ENCODE measurements at regions not wholly inside any gene's neighbourhood (a gene's known extent, or its start where the extent isn't known, plus 50 kb on each side); places are given as distances from the start of the nearest gene placed in this dataset.

- no peaks in the 10 kb centered on the region for H3K79me1 ChIP-seq (ENCODE audit: low read depth, low read length)
- H3K4me1 ChIP-seq (replicated peaks in 1 of 4; ENCODE audit: control insufficient read depth in 3 of 4, insufficient read depth in 4 of 4, low read length in 3 of 4), result no peaks in the 10 kb centered on the region
- no peak for FAIRE-seq
- H2BK15ac ChIP-seq (ENCODE audit: low read length), result no peak overlapping the region
- H4K5ac ChIP-seq (ENCODE audit: insufficient read length, low read depth, low read length), result no peak overlapping the region
- no peak overlapping the region for H3K14ac ChIP-seq (ENCODE audit: insufficient read length)
- H3K9ac ChIP-seq (replicated peaks in 1 of 4; ENCODE audit: extremely low read depth in 1 of 4, low read depth in 3 of 4, low read length in 3 of 4), result no peak overlapping the region
- no peak overlapping the region for H4K8ac ChIP-seq (ENCODE audit: extremely low read depth, insufficient read depth, low read length)
- H3K27ac ChIP-seq (ENCODE audit: low read depth, low read length), result no peak overlapping the region
- no peak overlapping the region for H3K23ac ChIP-seq (ENCODE audit: insufficient read length)
- no peak overlapping the region for H2BK5ac ChIP-seq (ENCODE audit: low read depth, low read length)
- H2BK120ac ChIP-seq (replicated peaks; ENCODE audit: low read depth, low read length), result no peak overlapping the region
- no peak overlapping the region for H2AFZ ChIP-seq (ENCODE audit: low read length)
- H3K9me3 ChIP-seq (ENCODE audit: insufficient read depth in 2 of 2, low read depth in 1 of 2, low read length in 1 of 2), result no peaks in the 10 kb centered on the region
- no peak overlapping the region for H2BK20ac ChIP-seq (ENCODE audit: low read length)
- H3K4ac ChIP-seq (replicated peaks; ENCODE audit: insufficient read length, low read depth, low read length), result no peak overlapping the region
- no peak overlapping the region for H2AK5ac ChIP-seq (ENCODE audit: low read depth, low read length)
- H3K18ac ChIP-seq (ENCODE audit: extremely low read depth, low read length), result no peak overlapping the region
- no peaks in the 10 kb centered on the region for H4K20me1 ChIP-seq (replicated peaks in 1 of 2; ENCODE audit: control insufficient read depth in 1 of 2, insufficient read depth in 2 of 2, low read length in 2 of 2)
- CTCF ChIA-PET (ENCODE audit: partially characterized antibody), result interaction anchor here (1.0 kb wide), 1 partner anchor 15 kb away, joined by 3 read pairs; no protein-coding TSS in a partner anchor
- POLR2A ChIA-PET (ENCODE audit: partially characterized antibody), result no interaction called here
- no peaks in the 10 kb centered on the region for H3K27me3 ChIP-seq (replicated peaks in 1 of 4; ENCODE audit: control insufficient read depth in 3 of 4, extremely low read depth in 1 of 4, insufficient read depth in 3 of 4, low read length in 3 of 4)
- H3K36me3 ChIP-seq (ENCODE audit: control insufficient read depth in 2 of 4, insufficient read depth in 4 of 4, low read length in 3 of 4), result no peaks in the 10 kb centered on the region
- no peak overlapping the region for H3K56ac ChIP-seq (replicated peaks; ENCODE audit: insufficient read length, low read depth, low read length)
- no peaks in the 10 kb centered on the region for H3K23me2 ChIP-seq (ENCODE audit: low read depth, low read length)
- no peak overlapping the region for H2BK12ac ChIP-seq (ENCODE audit: low read depth, low read length)
- no peak for DNase-seq (ENCODE audit: low read depth in 1 of 2, low spot score in 2 of 2)
- no peaks in the 10 kb centered on the region for H3K79me2 ChIP-seq (ENCODE audit: control insufficient read depth in 1 of 2, insufficient read depth in 2 of 2, low read length in 2 of 2)
- H3K4me3 ChIP-seq (ENCODE audit: extremely low read depth in 1 of 4, insufficient read depth in 2 of 4, low read depth in 3 of 4, low read length in 4 of 4), result no peak overlapping the region
- no peak overlapping the region for H4K91ac ChIP-seq (replicated peaks; ENCODE audit: insufficient read length, low read length)
- WGBS, 2 experiments (ENCODE audit: extremely low coverage in 1 of 2, insufficient coverage in 1 of 2, insufficient read length in 1 of 2, insufficient replicate concordance in 2 of 2, low coverage in 1 of 2, low lambda C conversion rate in 2 of 2, missing lambda C conversion rate in 1 of 2), result 85% methylated on average over 3 of the region's 3 CpGs; no CpG with 5 or more reads in 1 of the 2 experiments
- H3K4me2 ChIP-seq (ENCODE audit: insufficient read depth in 1 of 2, low read depth in 2 of 2, low read length in 2 of 2), result no peak overlapping the region
- no peak for TF ChIP-seq SP2 (IDR thresholded peaks at IDR 0.05; ENCODE audit: low read length)
- no peak for TF ChIP-seq POLR2AphosphoS5 (IDR thresholded peaks at IDR 0.05; ENCODE audit: low read depth, low read length)
- no peak for TF ChIP-seq CBX5 (IDR thresholded peaks at IDR 0.05; ENCODE audit: low read depth, low read length)
- no peak for TF ChIP-seq HDAC6 (IDR thresholded peaks at IDR 0.05; ENCODE audit: low read depth, low read length)
- TF ChIP-seq TAF7 (optimal IDR thresholded peaks at IDR 0.05; ENCODE audit: borderline replicate concordance, low read depth, low read length), result no peak
- no peak for TF ChIP-seq KDM5A (IDR thresholded peaks at IDR 0.05; ENCODE audit: low read length)
- TF ChIP-seq TAF1 (IDR thresholded peaks at IDR 0.05; ENCODE audit: low read depth, low read length), result no peak
- TF ChIP-seq GTF2F1 (IDR thresholded peaks at IDR 0.05; ENCODE audit: borderline replicate concordance, low read depth, low read length), result no peak
- TF ChIP-seq YY1 (IDR thresholded peaks at IDR 0.05; ENCODE audit: low read depth, low read length), result no peak
- TF ChIP-seq ATF3 (IDR thresholded peaks at IDR 0.05; ENCODE audit: insufficient read depth, low read depth, low read length), result no peak
- no peak for TF ChIP-seq FOSL1 (IDR thresholded peaks at IDR 0.05; ENCODE audit: insufficient read depth, low read depth, low read length)
- no peak for TF ChIP-seq SIN3A (conservative IDR thresholded peaks at IDR 0.05 in 1 of 2, IDR thresholded peaks at IDR 0.05 in 1 of 2; ENCODE audit: low read depth in 1 of 2, low read length in 2 of 2)
- TF ChIP-seq E2F6 (IDR thresholded peaks at IDR 0.05), result no peak
These were observed 310.0 kb downstream of the HRH4 start for GRCh38 chr18:24770311-24771024.
